Eye (tissue), 1 donor: ENCODE measurements at regions not wholly inside any gene's neighbourhood (a gene's known extent, or its start where the extent isn't known, plus 50 kb on each side); places are given as distances from the start of the nearest gene placed in this dataset.
"Not testable (repeated sequence)": the region's sequence is repeated elsewhere in the genome, so short reads cannot be mapped to it uniquely, and the experiment has no call there.

Source experiments
- DNase-seq: peaks from one replicate; pipeline ENCODE4 v3.0.0-alpha.2; 2015

GRCh38 chr9:94387338-94388010 lies 59.0 kb upstream of the NUTM2F start:
- DNase-seq, result not testable (repeated sequence)

- not testable (repeated sequence) for DNase-seq
Observed at GRCh38 chr9:94388011-94388406, 59.6 kb upstream of the NUTM2F start.

DNA sequence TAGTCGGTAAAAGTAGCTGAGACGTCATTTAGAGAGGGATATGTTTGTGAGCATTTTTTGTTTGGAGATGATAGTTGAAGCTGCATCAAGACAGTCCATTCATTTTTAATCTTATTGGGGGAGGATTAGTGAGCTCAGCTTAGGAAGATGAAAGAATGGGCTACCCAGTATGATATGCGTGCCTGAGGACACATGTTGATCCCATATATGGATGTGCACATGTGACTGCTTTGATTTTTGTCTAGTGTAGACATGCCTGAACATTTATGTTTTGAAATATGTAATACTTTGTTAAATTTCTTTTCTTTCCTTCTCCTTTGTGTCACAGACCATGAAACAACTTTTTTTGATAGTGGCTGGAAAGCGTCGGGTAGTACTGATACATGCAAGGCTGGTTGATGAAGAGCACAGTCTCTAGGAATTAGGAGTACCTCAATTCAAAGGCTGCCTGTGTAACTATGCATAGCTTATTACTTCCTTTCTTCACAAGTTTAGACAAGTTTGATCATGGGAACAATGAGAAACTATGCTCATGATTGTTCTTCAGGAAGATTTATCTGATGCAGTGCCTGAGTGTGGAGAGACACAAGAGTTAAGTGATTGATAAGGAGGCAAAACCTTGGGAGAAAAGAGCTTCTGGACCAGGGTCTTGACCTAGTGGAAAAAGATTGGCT lies 62.1 kb upstream of the NUTM2F start:
- DNase-seq, result not testable (repeated sequence)

DNA sequence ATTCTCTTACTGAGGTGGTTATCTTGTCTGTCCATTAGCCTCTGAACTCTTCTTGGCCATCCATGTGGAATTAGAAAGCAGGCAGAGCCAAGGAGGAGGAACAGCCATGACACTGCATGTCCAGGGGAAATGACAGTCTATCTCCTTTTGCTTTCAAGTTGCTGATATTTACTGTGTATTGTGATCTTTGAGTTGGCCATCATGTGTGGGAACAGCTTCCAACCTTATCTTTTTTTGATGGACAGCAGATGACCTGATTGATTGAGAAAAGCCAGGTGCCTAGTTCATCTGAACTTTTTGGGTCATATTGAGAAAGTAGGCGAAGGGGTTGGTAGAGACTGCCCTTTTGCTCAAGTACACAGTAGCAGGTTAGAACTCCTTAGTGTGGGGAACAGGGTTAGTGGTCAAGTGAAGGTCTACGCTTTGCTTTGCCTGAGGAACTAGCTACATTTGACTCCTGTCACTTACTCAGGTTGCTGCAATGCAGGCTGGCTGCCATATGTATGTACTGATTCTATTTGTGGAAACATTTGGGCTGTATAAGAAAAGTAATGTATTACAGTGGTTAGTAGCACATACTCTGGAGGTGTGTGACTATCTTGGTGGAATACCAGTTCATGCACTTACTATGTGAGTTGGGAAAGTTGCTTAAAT lies 64.7 kb upstream of the NUTM2F start:
- DNase-seq, result not testable (repeated sequence)

- not testable (repeated sequence) for DNase-seq
Observed at GRCh38 chr9:94397766-94398379, 69.4 kb upstream of the NUTM2F start.

GRCh38 chr9:94400461-94400860 lies 72.0 kb upstream of the NUTM2F start:
- not testable (repeated sequence) for DNase-seq

DNA sequence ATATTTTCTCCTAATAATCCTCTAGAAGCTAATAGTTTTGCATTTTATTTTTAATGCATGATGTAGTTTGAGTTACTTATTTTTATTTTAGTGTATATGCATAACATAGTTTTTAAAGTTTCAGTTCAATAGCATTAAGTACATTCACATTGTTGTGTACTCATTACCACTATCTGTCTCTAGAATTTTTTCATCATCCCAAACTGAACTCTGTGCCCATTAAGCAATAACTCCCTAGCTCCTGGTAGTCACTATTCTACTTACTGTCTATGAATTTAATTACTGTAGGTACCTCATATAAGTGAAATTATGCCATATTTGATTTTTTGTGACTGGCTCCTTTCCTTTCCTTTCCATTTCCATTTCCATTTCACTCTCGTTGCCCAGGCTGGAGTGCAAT lies 74.4 kb upstream of the NUTM2F start:
- not testable (repeated sequence) for DNase-seq

DNA sequence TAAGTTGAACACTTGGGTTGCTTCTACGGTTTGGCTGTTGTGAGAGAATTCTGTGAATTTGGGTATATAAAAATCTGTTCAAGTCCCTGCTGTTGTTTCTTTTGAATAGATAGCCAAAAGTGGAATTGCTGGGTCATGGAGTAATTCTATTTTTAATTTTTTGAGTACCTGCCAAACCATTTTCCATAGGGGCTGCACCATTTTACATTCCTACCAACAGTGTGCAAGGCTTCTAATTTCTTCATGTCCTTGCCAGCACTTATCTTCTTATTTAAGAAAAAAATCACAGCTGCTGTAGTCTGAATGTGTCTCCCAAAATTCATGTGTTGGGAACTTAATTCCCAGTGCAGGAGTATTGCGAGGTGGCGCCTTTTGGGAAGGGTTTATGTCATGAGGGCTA lies 75.1 kb upstream of the NUTM2F start:
- DNase-seq, result not testable (repeated sequence)

DNA sequence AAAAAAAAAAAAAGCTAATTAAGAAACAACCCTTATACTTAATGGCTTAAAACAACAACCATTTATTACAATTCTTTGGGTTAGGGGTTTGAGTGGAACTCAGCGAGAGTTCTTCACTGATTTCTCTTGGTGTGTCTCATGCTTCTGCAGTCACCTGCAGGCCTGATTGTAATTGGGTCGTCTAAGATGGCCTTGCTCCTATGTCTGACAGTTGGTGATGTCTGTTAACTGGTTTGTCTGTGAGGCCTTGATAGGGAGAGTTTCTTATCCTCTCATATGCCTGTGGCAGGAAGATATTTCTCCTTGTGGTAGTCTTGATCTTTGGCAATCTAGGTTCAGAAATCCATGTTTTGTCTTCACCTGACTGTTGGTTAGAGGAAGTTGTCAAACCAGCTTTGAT lies 85.2 kb upstream of the NUTM2F start:
- DNase-seq, result not testable (repeated sequence)

DNA sequence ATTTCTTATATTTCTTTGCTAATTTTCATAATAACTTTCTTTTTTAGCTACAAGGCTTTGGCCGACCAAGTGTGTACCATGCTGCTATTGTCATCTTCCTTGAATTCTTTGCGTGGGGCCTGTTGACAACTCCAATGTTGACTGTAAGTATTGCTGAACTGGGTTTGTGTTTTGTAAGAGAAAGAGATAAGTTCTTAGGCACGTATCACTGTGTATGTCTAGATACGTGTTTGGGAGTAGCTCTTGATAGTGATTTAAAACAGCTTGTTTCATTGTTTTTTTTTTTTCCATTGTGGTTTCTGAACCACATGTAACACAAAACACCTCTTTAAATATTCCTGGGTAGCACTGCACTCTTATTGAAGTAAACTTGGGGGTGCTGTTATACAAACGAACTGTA lies 86.7 kb upstream of the NUTM2F start:
- not testable (repeated sequence) for DNase-seq

- DNase-seq, result not testable (repeated sequence)
Observed at GRCh38 chr9:94420098-94420497, 91.7 kb upstream of the NUTM2F start.

DNA sequence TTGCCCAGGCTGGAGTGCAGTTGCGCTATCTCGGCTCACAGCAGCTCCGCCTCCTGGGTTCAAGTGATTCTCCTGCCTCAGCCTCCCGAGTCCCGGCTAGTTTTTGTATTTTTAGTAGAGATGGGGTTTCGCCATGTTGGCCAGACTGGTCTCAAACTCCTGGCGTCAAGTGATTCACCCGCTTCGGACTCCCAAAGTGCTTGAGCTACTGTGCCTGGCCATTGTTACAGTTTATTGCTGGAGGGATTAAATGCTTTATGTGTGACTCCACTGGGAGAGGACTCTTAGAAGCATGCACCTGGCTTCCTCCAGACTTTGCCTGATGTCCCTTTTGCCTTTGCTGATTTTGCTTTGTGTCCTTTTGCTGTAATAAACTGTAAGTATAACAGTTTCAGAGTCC lies 93.5 kb upstream of the NUTM2F start:
- not testable (repeated sequence) for DNase-seq

DNA sequence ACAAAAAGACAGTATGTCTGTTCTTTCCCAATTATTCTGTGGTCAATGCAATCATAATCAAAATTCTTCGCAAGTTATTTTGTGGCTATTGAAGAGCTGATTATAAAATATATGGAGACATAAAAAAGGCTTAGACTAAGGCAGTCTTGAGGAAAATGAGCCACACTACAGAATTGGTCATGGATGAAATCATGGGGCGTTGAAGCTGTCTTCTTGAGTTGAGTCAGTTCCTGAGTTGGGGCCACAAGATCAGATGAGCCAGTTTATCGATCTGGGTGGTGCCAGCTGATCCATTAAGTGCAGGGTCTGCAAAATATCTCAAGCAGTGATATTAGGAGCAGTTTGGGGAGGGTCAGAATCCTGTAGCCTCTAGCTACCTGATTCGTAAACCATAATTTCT lies 96.9 kb upstream of the NUTM2F start:
- not testable (repeated sequence) for DNase-seq

DNA sequence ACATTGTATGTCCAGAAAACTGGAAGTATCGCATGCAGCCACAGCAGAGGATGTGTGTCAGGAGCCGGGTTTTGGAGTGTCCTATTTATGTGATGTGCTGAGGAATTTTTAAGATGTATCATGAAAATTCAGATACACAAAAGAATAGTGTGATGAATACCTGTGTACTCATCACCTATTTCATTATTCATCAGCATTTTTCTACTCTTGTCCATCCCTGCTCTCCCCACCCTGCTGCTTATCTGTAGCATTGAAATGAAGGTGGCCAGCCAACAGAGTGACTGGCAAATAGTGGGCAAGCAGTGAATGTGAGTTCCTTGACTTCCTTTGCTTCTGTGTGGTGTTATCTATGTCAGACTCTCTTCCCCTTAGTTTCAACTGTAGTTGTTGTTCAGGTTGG lies 108.7 kb upstream of the NUTM2F start:
- not testable (repeated sequence) for DNase-seq

GRCh38 chr9:94438336-94438735 lies 109.9 kb upstream of the NUTM2F start:
- DNase-seq, result not testable (repeated sequence)

DNA sequence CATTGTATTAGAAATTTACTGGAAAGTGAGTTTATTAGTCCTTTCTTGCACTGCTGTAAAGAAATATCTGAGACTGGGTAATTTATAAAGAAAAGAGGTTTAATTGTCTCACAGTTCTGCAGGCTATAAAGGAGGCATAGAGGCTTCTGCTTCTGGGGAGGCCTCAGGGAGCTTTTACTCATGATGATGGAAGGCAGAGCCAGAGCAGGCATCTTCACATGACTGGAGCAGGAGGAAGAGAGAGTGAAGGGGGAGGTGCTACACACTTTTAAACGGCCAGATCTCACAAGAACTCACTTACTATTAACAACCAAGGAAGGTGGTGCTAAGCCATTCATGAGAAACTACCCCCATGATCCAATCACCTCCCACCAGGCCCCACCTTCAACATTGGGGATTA lies 112.7 kb upstream of the NUTM2F start:
- not testable (repeated sequence) for DNase-seq

GRCh38 chr9:94441796-94442195 lies 113.1 kb upstream of the PCAT7 start:
- DNase-seq, result no peak

DNA sequence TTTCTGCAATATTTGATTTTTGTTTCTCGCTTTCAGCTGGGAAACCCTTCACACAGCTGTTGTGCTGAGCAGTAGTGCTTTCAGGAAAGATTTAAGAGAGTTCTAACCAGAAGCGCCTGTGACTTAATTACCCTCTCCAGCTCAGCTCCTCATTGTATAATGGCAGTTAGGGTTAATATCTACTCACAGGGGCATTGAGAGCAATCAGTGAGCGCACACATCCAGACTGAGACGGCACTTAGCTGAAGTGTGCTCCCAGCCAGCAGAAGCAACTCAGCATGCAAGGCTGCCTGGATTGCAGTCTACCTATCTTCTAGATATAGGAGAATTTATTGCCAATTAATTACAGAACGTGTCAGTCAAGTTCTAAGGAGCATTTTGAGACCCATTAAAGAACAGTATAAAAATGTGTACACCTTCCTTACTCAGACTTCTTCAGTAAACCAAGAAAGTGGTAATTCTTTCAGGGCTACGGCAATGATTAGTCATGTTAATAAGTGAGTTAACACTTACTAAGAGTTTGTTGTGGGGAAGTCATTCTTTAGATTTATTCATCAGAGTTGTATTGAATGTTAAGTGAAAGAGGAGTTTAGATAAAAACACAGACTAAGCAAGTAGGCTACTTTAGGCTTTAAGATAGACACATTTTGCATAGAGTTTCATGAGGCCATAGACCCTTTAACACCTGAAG lies 111.7 kb upstream of the PCAT7 start:
- DNase-seq, result no peak

DNA sequence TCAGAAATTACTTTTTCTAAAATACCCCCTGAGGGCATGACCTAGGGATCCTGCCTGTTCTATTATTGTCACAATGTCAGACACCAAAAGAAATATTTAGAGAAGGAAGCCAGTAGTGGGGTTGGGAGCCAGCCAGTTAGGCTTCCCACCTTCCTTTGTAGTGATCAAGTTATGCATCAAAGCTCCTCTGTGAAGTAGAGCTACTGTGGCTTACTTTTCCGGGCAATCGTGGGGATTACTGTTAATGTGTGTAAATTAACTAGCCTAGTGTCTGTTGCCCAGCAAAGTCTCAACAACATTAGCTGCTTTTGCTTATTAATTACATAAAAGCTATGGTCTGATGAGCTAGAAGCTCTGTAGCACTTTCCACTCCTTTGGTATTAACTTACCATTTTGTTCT lies 109.0 kb upstream of the PCAT7 start:
- DNase-seq, result no peak

DNA sequence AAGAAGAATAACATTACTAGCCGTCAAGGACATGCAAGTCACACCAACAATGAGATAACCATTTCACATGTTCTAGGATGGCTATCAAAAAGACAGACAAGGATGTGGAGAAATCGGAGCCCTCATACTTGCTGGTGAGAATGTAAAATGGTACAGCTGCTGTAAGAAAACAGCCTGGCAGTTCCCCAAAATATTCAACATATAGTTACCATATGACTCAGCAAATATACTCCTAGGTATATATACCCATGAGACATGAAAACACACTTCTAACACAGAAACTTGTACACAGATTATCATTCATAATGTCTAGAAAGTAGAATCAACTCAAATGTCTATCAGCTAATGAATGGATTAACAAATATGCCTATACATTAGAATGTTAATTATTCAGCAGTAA lies 105.4 kb upstream of the PCAT7 start:
- DNase-seq, result no peak

GRCh38 chr9:94464790-94465189 lies 90.1 kb upstream of the PCAT7 start:
- DNase-seq, result no peak

DNA sequence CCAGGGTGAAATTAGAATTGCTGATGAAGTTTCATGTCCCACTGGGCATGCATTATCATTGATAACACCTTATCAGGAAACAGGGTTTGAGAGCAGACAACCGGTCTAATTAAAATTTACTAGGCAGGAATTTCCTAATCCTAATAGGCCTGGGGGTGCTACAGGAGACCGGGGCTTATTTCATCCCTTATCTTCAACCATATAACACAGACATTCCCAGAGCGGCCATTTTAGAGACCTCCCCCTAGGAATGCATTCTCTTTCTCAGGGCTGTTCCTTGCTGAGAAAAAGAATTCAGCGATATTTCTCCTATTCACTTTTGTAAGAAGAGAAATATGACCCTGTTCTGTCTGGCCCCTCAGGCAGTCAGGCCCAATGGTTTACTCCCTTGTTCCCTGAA lies 82.8 kb upstream of the PCAT7 start:
- DNase-seq, result not testable (repeated sequence)

DNA sequence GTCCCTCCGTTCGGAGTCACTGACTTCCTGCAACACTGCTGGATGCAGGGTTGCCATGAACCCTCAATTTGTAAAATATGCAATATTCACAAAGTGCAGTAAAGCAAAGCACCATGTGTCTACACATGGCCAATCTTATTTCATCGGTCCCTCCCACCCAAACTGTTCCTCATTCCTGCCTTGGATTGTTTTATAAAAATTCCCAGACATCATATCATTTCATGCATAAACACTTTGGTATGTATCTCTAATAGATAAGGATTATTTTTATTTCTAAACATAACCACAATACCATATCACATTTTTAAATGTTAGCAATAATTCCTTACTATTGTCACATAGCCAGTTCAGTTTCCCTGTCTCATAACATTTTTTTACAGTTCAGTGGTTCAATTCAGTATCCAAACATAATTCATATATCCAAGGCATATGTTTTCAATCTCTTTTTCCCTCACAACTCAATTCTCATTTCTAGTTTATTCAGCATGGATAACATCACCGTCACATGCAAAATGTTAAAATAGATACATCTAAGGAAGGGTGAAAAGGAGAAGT lies 82.0 kb upstream of the PCAT7 start:
- peak; percentile 25 for DNase-seq
